ENCODE measurements at regions not wholly inside any gene's neighbourhood (a gene's known extent, or its start where the extent isn't known, plus 50 kb on each side); places are given as distances from the start of the nearest gene placed in this dataset.

GRCh38 chr17:79482727-79483521, 127.9 kb downstream of the RBFOX3 start:
- CTCF ChIA-PET (ENCODE audit: low intra/inter-chr PET ratio, low total read pairs): no interaction called here
- no peak overlapping the region for H3K27ac ChIP-seq (ENCODE audit: extremely low read length, insufficient read depth, low read length)
- no peaks in the 10 kb centered on the region for H3K36me3 ChIP-seq (replicated peaks in 1 of 2; ENCODE audit: control insufficient read depth in 1 of 2, insufficient read depth in 2 of 2, low read length in 2 of 2)
- peaks cover 3% of the 10 kb centered on the region; the same call in 1 of the 2 replicates for H4K20me1 ChIP-seq (ENCODE audit: insufficient read depth, low read length)
- H3K79me2 ChIP-seq (ENCODE audit: insufficient read depth, low read length): no peaks in the 10 kb centered on the region
- WGBS (ENCODE audit: low lambda C conversion rate): 30% methylated on average over 17 of the region's 17 CpGs
- intact Hi-C loops (cut with micrococcal nuclease; ENCODE audit: unreplicated experiment): no loop called here
- BruUV-seq (replicated peaks): no TSS peak
- H2AFZ ChIP-seq (ENCODE audit: low read length): no peak overlapping the region
- H3K27me3 ChIP-seq (ENCODE audit: control insufficient read depth in 1 of 2, insufficient read depth in 2 of 2, low read length in 2 of 2): peaks cover 21 to 92% of the 10 kb centered on the region in 2 experiments
- ATAC-seq (no peak), FAIRE-seq (no peak), DNase-seq (ENCODE audit: low spot score) (no peak)
- H3K4me2 ChIP-seq (ENCODE audit: low read depth, low read length): no peak overlapping the region
- no peak for TF ChIP-seq YEATS2 (CRISPR knock-in tag; IDR thresholded peaks at IDR 0.05; ENCODE audit: borderline replicate concordance)
- no peak for TF ChIP-seq NFKBIZ (CRISPR knock-in tag; IDR thresholded peaks at IDR 0.05)
- TF ChIP-seq RBFOX2 (IDR thresholded peaks at IDR 0.05; ENCODE audit: low read depth, low read length): no peak
- no peak for TF ChIP-seq ZNF607 (CRISPR knock-in tag; IDR thresholded peaks at IDR 0.05; ENCODE audit: borderline replicate concordance)
- no peak for TF ChIP-seq SKI (IDR thresholded peaks at IDR 0.05; ENCODE audit: partially characterized antibody)
- TF ChIP-seq GATAD2A (CRISPR knock-in tag; IDR thresholded peaks at IDR 0.05): no peak
- no peak for TF ChIP-seq ZNF414 (CRISPR knock-in tag; IDR thresholded peaks at IDR 0.05)
- TF ChIP-seq CENPBD1 (CRISPR knock-in tag; IDR thresholded peaks at IDR 0.05; ENCODE audit: borderline replicate concordance, low read depth): no peak
- no peak for TF ChIP-seq ATF6 (CRISPR knock-in tag; conservative IDR thresholded peaks at IDR 0.05)
- no peak for TF ChIP-seq ZNF432 (CRISPR knock-in tag; IDR thresholded peaks at IDR 0.05; ENCODE audit: borderline replicate concordance)
- no peak for TF ChIP-seq NFYC (CRISPR knock-in tag; IDR thresholded peaks at IDR 0.05)
- no peak for TF ChIP-seq ZNF615 (CRISPR knock-in tag; IDR thresholded peaks at IDR 0.05; ENCODE audit: borderline replicate concordance)
- no peak for TF ChIP-seq ATF7 (IDR thresholded peaks at IDR 0.05)
- TF ChIP-seq ATF7 (CRISPR knock-in tag; IDR thresholded peaks at IDR 0.05): no peak
- no peak for TF ChIP-seq NR2F2 (IDR thresholded peaks at IDR 0.05; ENCODE audit: borderline replicate concordance, low read depth)
- no peak for TF ChIP-seq ZNF263 (CRISPR knock-in tag; IDR thresholded peaks at IDR 0.05)
- no peak for TF ChIP-seq ZFYVE20 (CRISPR knock-in tag; IDR thresholded peaks at IDR 0.05; ENCODE audit: borderline replicate concordance, low read depth)
- no peak for TF ChIP-seq WIZ (CRISPR knock-in tag; IDR thresholded peaks at IDR 0.05)
- no peak for TF ChIP-seq RFX1 (IDR thresholded peaks at IDR 0.05)
- H3K4me1 ChIP-seq (ENCODE audit: insufficient read depth, low read length): peaks cover 8% of the 10 kb centered on the region
- in situ Hi-C loops (cut with HindIII; ENCODE audit: extremely low pct_ligation_motif_present, low pct_unique_long_range_greater_than_20kb): no loop called here
- H3K9ac ChIP-seq (ENCODE audit: insufficient read depth, low read depth, low read length): no peak overlapping the region
- no peaks in the 10 kb centered on the region for H3K9me3 ChIP-seq (ENCODE audit: low read length)
- POLR2A ChIA-PET: no interaction called here
- no peak overlapping the region for H3K4me3 ChIP-seq (replicated peaks in 1 of 3; ENCODE audit: insufficient read depth in 1 of 3, low read depth in 2 of 3, low read length in 3 of 3)

All from HepG2 (cell line).